ENCODE measurements at regions not wholly inside any gene's neighbourhood (a gene's known extent, or its start where the extent isn't known, plus 50 kb on each side); places are given as distances from the start of the nearest gene placed in this dataset.
"Not testable (repeated sequence)": the region's sequence is repeated elsewhere in the genome, so short reads cannot be mapped to it uniquely, and the experiment has no call there.

GRCh38 chr2:241959751-241960269, 90.3 kb downstream of the RTP5 start:
- DNase-seq = no peak

- DNase-seq = no peak
These were observed 91.9 kb downstream of the RTP5 start for GRCh38 chr2:241961454-241961853.

- no peak for DNase-seq
These were observed 94.6 kb downstream of the RTP5 start for GRCh38 chr2:241964133-241964532.

GRCh38 chr2:241965931-241966412, 96.4 kb downstream of the RTP5 start:
- peak; percentile 44 to 51 for DNase-seq

GRCh38 chr2:241966647-241967466, 97.3 kb downstream of the RTP5 start:
- no peak for DNase-seq

GRCh38 chr2:241967467-241968144, 98.1 kb downstream of the RTP5 start:
- DNase-seq = no peak

- DNase-seq = no peak
These were observed 98.9 kb downstream of the RTP5 start for GRCh38 chr2:241968417-241968816.

GRCh38 chr2:241969182-241969581, 99.7 kb downstream of the RTP5 start:
- DNase-seq = not testable (repeated sequence)

- no peak for DNase-seq
These were observed 101.2 kb downstream of the RTP5 start for GRCh38 chr2:241970716-241971115.

- DNase-seq = no peak
These were observed 104.6 kb downstream of the RTP5 start for GRCh38 chr2:241974096-241974495.

GRCh38 chr2:241974851-241975592, 105.5 kb downstream of the RTP5 start:
- no peak for DNase-seq

- DNase-seq = no peak
These were observed 106.2 kb downstream of the RTP5 start for GRCh38 chr2:241975593-241976284.

GRCh38 chr2:241976296-241976695, 106.8 kb downstream of the RTP5 start:
- no peak for DNase-seq

- no peak for DNase-seq
These were observed 108.2 kb downstream of the RTP5 start for GRCh38 chr2:241977557-241978300.

- no peak for DNase-seq
These were observed 109.1 kb downstream of the RTP5 start for GRCh38 chr2:241978670-241979069.

GRCh38 chr2:241980193-241980592, 110.7 kb downstream of the RTP5 start:
- no peak for DNase-seq

- no peak for DNase-seq
These were observed 111.7 kb downstream of the RTP5 start for GRCh38 chr2:241981076-241981700.

- no peak for DNase-seq
These were observed 113.4 kb downstream of the RTP5 start for GRCh38 chr2:241982706-241983570.

- DNase-seq = no peak
These were observed 114.2 kb downstream of the RTP5 start for GRCh38 chr2:241983571-241984270.

GRCh38 chr2:241984271-241984655, 114.7 kb downstream of the RTP5 start:
- DNase-seq = no peak
